ENCODE measurements at regions not wholly inside any gene's neighbourhood (a gene's known extent, or its start where the extent isn't known, plus 50 kb on each side); places are given as distances from the start of the nearest gene placed in this dataset.

GRCh38 chr2:209194717-209195116 is 229.1 kb upstream of the MAP2 start:
- TF ChIP-seq CTCF (IDR thresholded peaks at IDR 0.05; ENCODE audit: low read depth, low read length) = no peak
- no peak overlapping the region for H3K4me3 ChIP-seq (ENCODE audit: low read depth, low read length)
- in situ Hi-C loops (cut with HindIII; ENCODE audit: low sequenced_read_pairs) = no loop called here
- DNase-seq (ENCODE audit: low read depth, low spot score) = no peak

- DNase-seq (ENCODE audit: low read depth, low spot score) = no peak
- peak; percentile 42 for TF ChIP-seq CTCF (IDR thresholded peaks at IDR 0.05; ENCODE audit: low read depth, low read length)
- no peak overlapping the region for H3K4me3 ChIP-seq (ENCODE audit: low read depth, low read length)
- in situ Hi-C loops (cut with HindIII; ENCODE audit: low sequenced_read_pairs) = no loop called here
Observed at GRCh38 chr2:209208211-209208610, 215.6 kb upstream of the MAP2 start.

GRCh38 chr2:209209943-209210342 is 213.9 kb upstream of the MAP2 start:
- DNase-seq (ENCODE audit: low read depth, low spot score) = no peak
- in situ Hi-C loops (cut with HindIII; ENCODE audit: low sequenced_read_pairs) = no loop called here
- H3K4me3 ChIP-seq (ENCODE audit: low read depth, low read length) = no peak overlapping the region
- no peak for TF ChIP-seq CTCF (IDR thresholded peaks at IDR 0.05; ENCODE audit: low read depth, low read length)

GRCh38 chr2:209230560-209230959 is 193.3 kb upstream of the MAP2 start:
- DNase-seq (ENCODE audit: low read depth, low spot score) = no peak
- no peak overlapping the region for H3K4me3 ChIP-seq (ENCODE audit: low read depth, low read length)
- TF ChIP-seq CTCF (IDR thresholded peaks at IDR 0.05; ENCODE audit: low read depth, low read length) = no peak
- in situ Hi-C loops (cut with HindIII; ENCODE audit: low sequenced_read_pairs) = no loop called here

- no peak overlapping the region for H3K4me3 ChIP-seq (ENCODE audit: low read depth, low read length)
- no peak for DNase-seq (ENCODE audit: low read depth, low spot score)
- in situ Hi-C loops (cut with HindIII; ENCODE audit: low sequenced_read_pairs) = no loop called here
- TF ChIP-seq CTCF (IDR thresholded peaks at IDR 0.05; ENCODE audit: low read depth, low read length) = no peak
Observed at GRCh38 chr2:209236377-209236776, 187.5 kb upstream of the MAP2 start.

GRCh38 chr2:209238765-209239584 is 184.9 kb upstream of the MAP2 start:
- no peak overlapping the region for H3K4me3 ChIP-seq (ENCODE audit: low read depth, low read length)
- DNase-seq (ENCODE audit: low read depth, low spot score) = no peak
- in situ Hi-C loops (cut with HindIII; ENCODE audit: low sequenced_read_pairs) = no loop called here
- TF ChIP-seq CTCF (IDR thresholded peaks at IDR 0.05; ENCODE audit: low read depth, low read length) = no peak

All from astrocyte of the spinal cord (primary cell).